Keratinocyte (primary cell): ENCODE measurements at regions not wholly inside any gene's neighbourhood (a gene's known extent, or its start where the extent isn't known, plus 50 kb on each side); places are given as distances from the start of the nearest gene placed in this dataset.

Experiments used
- DNase-seq: peaks from one replicate; pipeline ENCODE4 v3.0.0-alpha.2; 2011; ENCODE audit warnings: low read depth, missing footprints, low spot score
- FAIRE-seq: peaks from 2 replicates; lab custom pipeline; 2011; peaks lifted over from hg19 to GRCh38; lab: Jason Lieb, UNC
- H2AFZ ChIP-seq: 2 replicates; pipeline ENCODE4 v1.6.0; 2012; ENCODE audit warnings: low read length, control low read depth, inconsistent platforms; ENCODE audit not compliant: control insufficient read depth
- H3K27ac ChIP-seq: 2 replicates; pipeline ENCODE4 v1.5.1; 2011; ENCODE audit warnings: low read length; ENCODE audit not compliant: control insufficient read depth, insufficient read depth
- H3K27me3 ChIP-seq: 3 replicates; pipeline ENCODE4 v1.6.0; 2011; ENCODE audit warnings: low read length; ENCODE audit not compliant: control insufficient read depth, insufficient read depth; ENCODE audit errors: extremely low read depth
- H3K36me3 ChIP-seq, 2 experiments: 2 replicates in 1 of 2; 3 replicates in 1 of 2; pipeline ENCODE4 v1.5.1; 2011; ENCODE audit warnings: low read length in 2 of 2, mild to moderate bottlenecking in 1 of 2; ENCODE audit not compliant: control insufficient read depth in 2 of 2, insufficient read depth in 2 of 2; ENCODE audit errors: extremely low read depth in 1 of 2
- H3K4me1 ChIP-seq: 3 replicates; pipeline ENCODE4 v1.5.1; 2011; ENCODE audit warnings: low read length; ENCODE audit not compliant: control insufficient read depth, insufficient read depth; ENCODE audit errors: extremely low read depth
- H3K4me2 ChIP-seq: 3 replicates; pipeline ENCODE4 v1.6.0; 2011; ENCODE audit warnings: low read depth, low read length; ENCODE audit not compliant: control insufficient read depth, insufficient read depth; ENCODE audit errors: extremely low read depth
- H3K4me3 ChIP-seq, 3 experiments: fragments of 200-600 bp in 1 of 3; sonication (generic) in 1 of 3; 2 replicates in 2 of 3; 3 replicates in 1 of 3; pipeline ENCODE4 v1.5.1; 2011 to 2016; ENCODE audit warnings: low read length in 3 of 3, mild to moderate bottlenecking in 3 of 3, control low read depth in 2 of 3, inconsistent platforms in 1 of 3, low read depth in 1 of 3, mixed read lengths in 1 of 3, mixed run types in 1 of 3, moderate library complexity in 1 of 3; ENCODE audit not compliant: control insufficient read depth in 2 of 3, insufficient read depth in 2 of 3; ENCODE audit errors: extremely low read depth in 1 of 3
- H3K79me2 ChIP-seq: 2 replicates; pipeline ENCODE4 v1.6.0; 2012; ENCODE audit warnings: low read length; ENCODE audit not compliant: control insufficient read depth, insufficient read depth
- H3K9ac ChIP-seq: 3 replicates; pipeline ENCODE4 v1.6.0; 2011; ENCODE audit warnings: low read length; ENCODE audit not compliant: control insufficient read depth, insufficient read depth; ENCODE audit errors: extremely low read depth
- H3K9me1 ChIP-seq: 3 replicates; pipeline ENCODE4 v1.6.0; 2011; ENCODE audit warnings: low read length; ENCODE audit not compliant: control insufficient read depth, insufficient read depth; ENCODE audit errors: extremely low read depth
- H3K9me3 ChIP-seq: 2 replicates; pipeline ENCODE4 v1.5.1; 2012; ENCODE audit warnings: low read depth, low read length; ENCODE audit not compliant: control insufficient read depth
- H4K20me1 ChIP-seq: 3 replicates; pipeline ENCODE4 v1.6.0; 2011; ENCODE audit warnings: low read length; ENCODE audit not compliant: control insufficient read depth, insufficient read depth; ENCODE audit errors: extremely low read depth
- EZH2 ChIP-seq: IDR thresholded peaks from one replicate; pipeline ENCODE4 v1.6.1; 2012; ENCODE audit warnings: inconsistent platforms, mild to moderate bottlenecking, low read length, moderate library complexity
- dilution Hi-C: fragments of 300-500 bp; cut with MboI; formaldehyde crosslinking; loops from one replicate; pipeline ENCODE4 v1.7.0; 2020; ENCODE audit warnings: low sequenced_read_pairs; ENCODE audit not compliant: extremely low pct_ligation_motif_present
- TF ChIP-seq, protein P1 (sequence below), 3 experiments: IDR thresholded peaks in 1 of 3; conservative IDR thresholded peaks in 1 of 3; optimal IDR thresholded peaks in 1 of 3; 2 replicates in 2 of 3; 3 replicates in 1 of 3; pipeline versions ENCODE3 to v1.5.1; 2011; ENCODE audit warnings: low read length in 3 of 3, mild to moderate bottlenecking in 3 of 3, moderate library complexity in 2 of 3, control low read depth in 1 of 3, inconsistent platforms in 1 of 3; ENCODE audit not compliant: insufficient read depth in 2 of 3; ENCODE audit errors: extremely low read depth in 1 of 3

DNA sequence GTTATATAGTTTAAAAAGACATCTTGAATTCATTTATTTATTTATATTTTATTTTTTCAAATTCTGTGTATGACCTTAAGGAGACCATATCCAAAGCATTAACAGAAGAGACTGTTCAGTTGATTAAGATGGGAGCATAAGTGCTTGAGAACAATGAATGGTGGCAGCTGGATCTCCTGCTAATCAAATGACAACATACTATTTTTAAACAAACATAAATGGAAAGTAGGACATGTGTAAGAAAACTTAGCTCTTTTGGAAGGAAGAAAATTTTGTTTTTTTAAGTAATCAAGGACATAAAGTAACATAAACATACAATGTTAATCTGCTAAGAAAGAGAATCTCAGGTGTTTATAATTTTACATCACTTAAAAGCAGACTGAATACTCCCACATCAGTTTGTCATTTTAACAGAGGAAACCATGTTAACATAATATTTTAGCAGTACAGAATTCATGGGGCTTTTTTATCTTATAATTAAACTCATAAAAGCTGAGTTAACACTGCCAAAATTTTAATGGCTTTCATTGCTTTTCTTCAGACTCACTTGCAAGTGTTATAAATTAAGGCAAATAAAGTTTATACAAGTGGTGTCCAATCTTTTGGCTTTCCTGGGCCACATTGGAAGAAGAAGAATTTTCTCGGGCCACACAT lies 95.1 kb downstream of the MAD2L1 start:
- no peaks in the 10 kb centered on the region for H3K9me1 ChIP-seq
- no peaks in the 10 kb centered on the region for H4K20me1 ChIP-seq
- no peaks in the 10 kb centered on the region for H3K36me3 ChIP-seq
- no peak overlapping the region for H3K4me2 ChIP-seq
- no peak for DNase-seq
- no peak overlapping the region for H3K4me3 ChIP-seq
- no peaks in the 10 kb centered on the region for H3K9me3 ChIP-seq
- no peak for FAIRE-seq
- no peaks in the 10 kb centered on the region for H3K27me3 ChIP-seq
- no peak overlapping the region for H2AFZ ChIP-seq
- H3K27ac ChIP-seq: no peak overlapping the region
- no peak for TF ChIP-seq EZH2
- TF ChIP-seq, protein P1, sequence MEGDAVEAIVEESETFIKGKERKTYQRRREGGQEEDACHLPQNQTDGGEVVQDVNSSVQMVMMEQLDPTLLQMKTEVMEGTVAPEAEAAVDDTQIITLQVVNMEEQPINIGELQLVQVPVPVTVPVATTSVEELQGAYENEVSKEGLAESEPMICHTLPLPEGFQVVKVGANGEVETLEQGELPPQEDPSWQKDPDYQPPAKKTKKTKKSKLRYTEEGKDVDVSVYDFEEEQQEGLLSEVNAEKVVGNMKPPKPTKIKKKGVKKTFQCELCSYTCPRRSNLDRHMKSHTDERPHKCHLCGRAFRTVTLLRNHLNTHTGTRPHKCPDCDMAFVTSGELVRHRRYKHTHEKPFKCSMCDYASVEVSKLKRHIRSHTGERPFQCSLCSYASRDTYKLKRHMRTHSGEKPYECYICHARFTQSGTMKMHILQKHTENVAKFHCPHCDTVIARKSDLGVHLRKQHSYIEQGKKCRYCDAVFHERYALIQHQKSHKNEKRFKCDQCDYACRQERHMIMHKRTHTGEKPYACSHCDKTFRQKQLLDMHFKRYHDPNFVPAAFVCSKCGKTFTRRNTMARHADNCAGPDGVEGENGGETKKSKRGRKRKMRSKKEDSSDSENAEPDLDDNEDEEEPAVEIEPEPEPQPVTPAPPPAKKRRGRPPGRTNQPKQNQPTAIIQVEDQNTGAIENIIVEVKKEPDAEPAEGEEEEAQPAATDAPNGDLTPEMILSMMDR (optimal IDR thresholded peaks at IDR 0.05 in 1 of 3, IDR thresholded peaks at IDR 0.05 in 1 of 3, conservative IDR thresholded peaks at IDR 0.05 in 1 of 3; ENCODE audit: extremely low read depth in 1 of 3, insufficient read depth in 2 of 3, low read length in 3 of 3): no peak
- H3K79me2 ChIP-seq: no peaks in the 10 kb centered on the region
- no peaks in the 10 kb centered on the region for H3K4me1 ChIP-seq
- H3K9ac ChIP-seq: no peak overlapping the region
- dilution Hi-C loops: no loop called here

DNA sequence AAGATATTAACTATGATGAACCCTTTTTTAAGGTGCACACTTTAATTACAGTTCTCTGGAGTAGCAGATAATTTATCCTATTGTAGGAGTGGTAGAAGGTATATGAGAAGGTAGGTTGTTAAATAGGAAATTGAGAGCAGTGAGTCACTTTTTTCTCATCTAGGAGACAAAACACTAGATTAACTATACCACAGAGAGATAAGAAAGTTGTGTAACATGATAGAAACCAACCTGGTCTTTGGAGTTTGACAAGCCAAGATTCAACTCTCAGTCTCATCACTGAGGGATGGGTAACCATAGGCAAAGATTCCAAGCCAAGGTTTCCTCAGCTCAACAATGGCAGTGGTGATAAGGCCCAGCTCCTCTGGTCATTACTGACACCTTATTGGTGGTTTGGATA lies 104.0 kb downstream of the MAD2L1 start:
- no peak overlapping the region for H2AFZ ChIP-seq
- no peaks in the 10 kb centered on the region for H3K9me1 ChIP-seq
- no peaks in the 10 kb centered on the region for H3K4me1 ChIP-seq
- H3K79me2 ChIP-seq: no peaks in the 10 kb centered on the region
- H3K4me2 ChIP-seq: no peak overlapping the region
- no peak for TF ChIP-seq EZH2
- TF ChIP-seq, protein P1 (optimal IDR thresholded peaks at IDR 0.05 in 1 of 3, IDR thresholded peaks at IDR 0.05 in 1 of 3, conservative IDR thresholded peaks at IDR 0.05 in 1 of 3; ENCODE audit: extremely low read depth in 1 of 3, insufficient read depth in 2 of 3, low read length in 3 of 3): no peak
- H3K4me3 ChIP-seq: no peak overlapping the region
- H3K9me3 ChIP-seq: no peaks in the 10 kb centered on the region
- H3K36me3 ChIP-seq: no peaks in the 10 kb centered on the region
- FAIRE-seq (no peak), DNase-seq (no peak)
- H3K9ac ChIP-seq: no peak overlapping the region
- H3K27ac ChIP-seq: no peak overlapping the region
- no peaks in the 10 kb centered on the region for H3K27me3 ChIP-seq
- H4K20me1 ChIP-seq: no peaks in the 10 kb centered on the region
- dilution Hi-C loops: no loop called here
